NB4 (cell line): ENCODE measurements at regions not wholly inside any gene's neighbourhood (a gene's known extent, or its start where the extent isn't known, plus 50 kb on each side); places are given as distances from the start of the nearest gene placed in this dataset.

Source experiments
- DNase-seq: peaks from one replicate; pipeline ENCODE4 v3.0.0; 2010; ENCODE audit warnings: low read depth
- H3K4me3 ChIP-seq: one replicate; pipeline ENCODE4 v1.5.1; 2011; ENCODE audit warnings: mild to moderate bottlenecking, low read depth, low read length, moderate library complexity
- CTCF ChIP-seq: IDR thresholded peaks from one replicate; pipeline ENCODE4 v1.5.1; 2012; ENCODE audit warnings: low read depth, low read length
- MAX ChIP-seq: IDR thresholded peaks from 2 replicates; pipeline ENCODE4 v1.6.1; 2011; ENCODE audit warnings: low read depth, low read length
- MYC ChIP-seq: IDR thresholded peaks from 2 replicates; pipeline ENCODE4 v1.6.1; 2011; ENCODE audit warnings: low read depth, low read length
- POLR2A ChIP-seq: IDR thresholded peaks from 2 replicates; pipeline ENCODE4 v1.6.1; 2011; ENCODE audit warnings: mild to moderate bottlenecking; ENCODE audit not compliant: insufficient read length; ENCODE audit errors: extremely low read depth

GRCh38 chr2:120453635-120453998 is 107.7 kb downstream of the INHBB start:
- H3K4me3 ChIP-seq: no peak overlapping the region
- TF ChIP-seq MAX: no peak
- no peak for TF ChIP-seq POLR2A
- DNase-seq: no peak

GRCh38 chr2:120454654-120455385 is 108.9 kb downstream of the INHBB start:
- DNase-seq: no peak
- TF ChIP-seq MAX: no peak
- no peak for TF ChIP-seq MYC
- TF ChIP-seq CTCF: no peak
- TF ChIP-seq POLR2A: no peak
- H3K4me3 ChIP-seq: no peak overlapping the region

GRCh38 chr2:120455390-120455789 is 109.5 kb downstream of the INHBB start:
- no peak overlapping the region for H3K4me3 ChIP-seq
- DNase-seq: no peak
- peak; percentile 71 for TF ChIP-seq MAX
- no peak for TF ChIP-seq MYC

- peak; percentile 15 for DNase-seq
- no peak for TF ChIP-seq CTCF
- TF ChIP-seq MYC: no peak
- no peak for TF ChIP-seq MAX
- TF ChIP-seq POLR2A: no peak
Observed at GRCh38 chr2:120456867-120457266, 110.9 kb downstream of the INHBB start.

GRCh38 chr2:120460511-120460910 is 114.6 kb downstream of the INHBB start:
- TF ChIP-seq MAX: no peak
- no peak for TF ChIP-seq CTCF
- no peak for TF ChIP-seq MYC
- no peak for TF ChIP-seq POLR2A
- no peak for DNase-seq
- H3K4me3 ChIP-seq: no peak overlapping the region

More at GRCh38 chr2:120456867-120457266, 110.9 kb downstream of the INHBB start:
- no peak overlapping the region for H3K4me3 ChIP-seq

GRCh38 chr2:120461092-120461491 is 115.2 kb downstream of the INHBB start:
- TF ChIP-seq POLR2A: no peak
- TF ChIP-seq CTCF: no peak
- TF ChIP-seq MAX: no peak
- no peak for TF ChIP-seq MYC
- no peak overlapping the region for H3K4me3 ChIP-seq
- DNase-seq: no peak
